Stimulated activated CD4-positive, alpha-beta T cell treated with anti-CD3 and anti-CD28 coated beads, TNF-alpha, amount 100 ng/mL, for 24 hours (primary cell): ENCODE measurements at regions not wholly inside any gene's neighbourhood (a gene's known extent, or its start where the extent isn't known, plus 50 kb on each side); places are given as distances from the start of the nearest gene placed in this dataset.
"Not testable (repeated sequence)": the region's sequence is repeated elsewhere in the genome, so short reads cannot be mapped to it uniquely, and the experiment has no call there.

Experiments
- DNase-seq, 3 experiments: peaks; one replicate each; pipeline ENCODE4 v3.0.0-alpha.2; 2020; ENCODE audit warnings: low read depth in 3 of 3

DNA sequence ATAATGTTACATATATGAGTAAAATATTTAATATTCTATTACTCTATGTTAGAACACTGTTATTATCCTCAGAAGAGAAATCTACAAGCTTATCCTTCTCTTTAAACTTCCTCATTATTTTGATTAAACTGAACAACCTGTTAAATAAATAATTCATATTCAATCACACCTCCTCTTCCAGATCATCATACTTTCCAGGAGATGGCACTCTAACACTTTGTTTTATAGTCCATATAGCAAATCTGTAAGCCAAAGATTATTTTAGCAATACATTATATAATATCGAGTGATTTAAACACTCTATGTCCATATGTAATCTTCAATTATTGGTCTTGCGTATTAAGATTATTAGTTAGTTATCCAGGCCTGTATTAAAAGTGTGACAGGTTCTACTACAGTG lies 694.1 kb downstream of the ANKRD7 start:
- no peak for DNase-seq

DNA sequence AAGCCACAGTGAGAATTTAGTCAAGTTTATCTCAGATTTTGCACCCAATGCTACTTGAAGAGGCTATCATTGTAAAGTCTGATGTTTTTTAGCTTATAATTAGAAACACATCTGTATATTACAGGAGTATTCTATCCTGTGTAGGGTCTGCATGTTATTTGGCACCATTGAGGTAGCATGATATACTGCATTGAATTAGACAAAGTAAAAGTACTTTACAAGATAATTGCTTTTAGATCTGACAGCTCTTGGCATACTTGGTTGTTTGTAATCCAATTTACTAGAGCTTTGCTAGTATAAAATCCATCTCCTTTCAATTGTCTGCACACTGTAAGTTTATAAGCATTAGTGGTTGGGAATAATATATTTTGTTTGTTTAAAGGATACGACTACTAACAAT lies 714.3 kb downstream of the ANKRD7 start:
- DNase-seq: no peak

DNA sequence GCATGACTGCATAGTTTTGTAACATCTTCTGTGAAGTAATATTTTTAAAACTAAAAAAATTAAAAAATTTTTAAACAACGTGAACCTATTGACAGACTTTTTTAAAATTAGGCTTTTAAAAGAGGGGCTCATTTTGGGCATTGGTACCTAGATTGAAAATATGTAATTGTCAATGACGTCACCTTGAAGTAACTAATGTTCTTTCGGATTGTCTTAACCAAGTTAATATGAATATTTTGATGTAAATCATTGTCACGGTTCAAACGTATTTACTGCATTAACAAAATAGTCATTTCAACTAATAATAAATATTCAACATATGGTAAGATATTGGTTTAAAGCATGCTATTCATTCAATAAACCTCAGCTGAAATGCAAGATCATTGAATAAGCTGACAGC lies 719.8 kb downstream of the ANKRD7 start:
- DNase-seq: no peak

DNA sequence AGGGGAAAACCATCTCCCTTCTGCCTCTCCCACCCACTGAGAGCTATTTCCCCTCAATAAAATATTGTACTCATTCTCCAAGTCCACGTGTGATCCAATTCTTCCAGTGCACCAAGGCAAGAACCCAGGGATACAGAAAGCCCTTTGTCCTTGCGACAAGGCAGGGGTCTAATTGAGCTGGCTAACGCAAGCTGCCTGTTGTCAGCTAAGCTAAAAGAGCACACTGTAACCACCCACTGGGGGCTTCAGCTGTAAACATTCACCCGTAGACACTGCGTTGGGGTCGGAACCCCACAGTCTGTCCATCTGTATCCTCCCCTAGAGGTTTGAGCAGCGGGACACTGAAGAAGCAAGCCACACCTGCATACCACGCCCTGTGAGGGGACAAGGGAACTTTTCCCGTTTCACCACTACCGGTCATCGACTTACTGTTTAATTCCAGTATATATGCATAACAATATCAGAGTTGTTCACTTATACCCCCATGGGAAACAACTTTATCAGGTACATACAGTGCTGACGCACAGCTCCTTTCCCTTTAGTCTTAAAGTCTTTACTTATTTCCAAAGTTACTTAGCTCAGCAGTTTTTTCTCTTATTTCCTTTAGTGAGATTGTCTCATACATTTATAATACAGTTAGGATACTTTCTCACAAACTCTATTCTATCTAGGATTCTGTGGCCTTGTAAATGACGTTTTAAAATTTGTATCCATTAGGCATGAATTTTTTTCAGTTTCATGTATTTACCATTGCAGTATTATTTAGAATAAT lies 721.6 kb downstream of the ANKRD7 start:
- no peak for DNase-seq

DNA sequence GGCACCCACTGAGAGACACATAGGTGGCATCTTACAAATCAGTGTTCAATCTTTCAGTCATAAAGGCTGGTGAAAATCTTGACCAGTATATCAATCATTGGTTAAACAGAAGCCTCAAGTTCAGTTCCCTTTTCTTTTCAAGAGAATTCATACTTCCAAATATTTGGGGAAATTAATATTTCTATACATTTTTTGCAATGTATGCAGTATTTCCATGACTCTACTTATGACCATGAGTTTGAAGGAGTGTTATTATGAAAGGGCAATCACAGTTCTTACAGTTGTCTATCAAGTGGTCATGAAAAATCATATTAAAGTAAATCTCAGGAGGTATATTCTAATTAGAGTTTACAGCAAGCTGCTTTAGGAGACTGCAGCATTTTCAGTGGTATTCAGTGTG lies 724.0 kb downstream of the ANKRD7 start:
- no peak for DNase-seq

DNA sequence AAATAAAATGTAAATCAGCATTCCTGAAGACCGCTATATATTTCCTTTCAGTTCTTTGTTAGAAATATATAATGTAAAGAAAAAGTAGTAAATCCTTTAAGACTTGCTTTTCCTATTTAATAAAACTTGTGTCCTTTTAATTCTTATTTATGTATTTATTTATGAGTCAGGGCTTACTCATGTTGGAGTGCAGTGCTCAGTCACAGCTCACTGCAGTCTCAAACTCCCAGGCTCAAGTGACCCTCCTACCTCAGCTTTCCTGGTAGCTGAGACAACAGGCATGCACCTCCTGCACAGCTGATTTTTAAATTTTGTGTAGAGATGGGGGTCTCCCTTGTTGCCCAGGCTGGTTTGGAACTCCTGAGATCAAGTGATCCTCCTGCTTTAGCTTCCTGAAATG lies 724.5 kb downstream of the ANKRD7 start:
- no peak for DNase-seq

DNA sequence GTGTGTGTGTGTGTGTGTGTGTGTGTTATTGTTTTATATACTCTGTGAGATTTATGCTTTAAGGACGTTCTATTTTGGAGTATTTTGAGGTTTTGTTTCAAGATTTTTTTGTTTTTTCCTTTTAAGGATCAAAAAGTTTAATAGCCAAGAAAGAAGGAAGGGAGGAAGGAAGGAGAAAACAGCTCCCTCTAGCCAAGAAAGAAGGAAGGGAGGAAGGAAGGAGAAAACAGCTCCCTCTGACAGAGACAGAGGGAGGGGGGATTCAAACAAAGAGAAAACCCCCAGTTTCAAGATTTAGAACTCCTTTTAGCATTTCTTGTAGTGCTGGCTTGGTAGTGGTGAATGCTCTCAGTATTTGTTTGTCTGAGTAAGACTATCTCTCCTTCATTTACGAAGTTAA lies 731.8 kb downstream of the ANKRD7 start:
- DNase-seq: not testable (repeated sequence)

DNA sequence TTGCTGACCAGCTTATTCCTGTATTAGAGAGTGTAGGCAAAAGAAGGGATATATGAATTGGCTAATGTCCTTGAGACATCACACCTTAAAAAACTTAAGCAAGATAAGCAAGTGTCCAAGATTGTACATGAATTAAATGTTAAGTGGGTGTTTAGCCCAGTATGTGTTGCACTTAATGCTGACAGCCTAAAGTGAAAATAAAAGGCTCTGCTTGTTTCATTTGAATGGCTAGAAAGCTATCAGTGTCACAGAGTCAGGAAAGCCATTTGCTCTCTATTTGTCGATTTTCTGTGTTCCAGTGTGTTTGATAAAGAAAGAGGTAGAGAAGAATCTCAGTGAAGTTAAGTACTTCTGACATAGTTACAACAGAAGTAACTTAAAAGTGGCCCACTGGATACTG lies 744.9 kb downstream of the ANKRD7 start:
- no peak for DNase-seq

DNA sequence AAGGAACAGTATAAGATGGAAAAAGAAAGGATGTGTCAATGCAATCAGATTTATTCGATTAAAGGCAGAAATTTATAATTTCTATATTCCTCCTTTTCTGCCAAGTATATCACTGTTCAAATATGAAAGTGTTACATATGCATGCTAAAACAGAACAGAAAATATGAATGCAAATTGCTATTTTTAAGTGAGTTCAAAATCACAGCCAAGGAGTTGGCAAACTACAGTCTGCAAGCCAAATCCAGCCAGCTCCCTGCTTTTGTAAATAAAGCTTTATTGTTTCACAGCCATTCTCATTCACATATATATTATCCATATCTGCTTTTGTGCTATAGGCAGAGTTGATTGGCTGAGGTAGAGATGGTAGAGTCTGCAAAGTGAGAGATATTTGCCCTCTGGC lies 747.2 kb downstream of the ANKRD7 start:
- no peak for DNase-seq

DNA sequence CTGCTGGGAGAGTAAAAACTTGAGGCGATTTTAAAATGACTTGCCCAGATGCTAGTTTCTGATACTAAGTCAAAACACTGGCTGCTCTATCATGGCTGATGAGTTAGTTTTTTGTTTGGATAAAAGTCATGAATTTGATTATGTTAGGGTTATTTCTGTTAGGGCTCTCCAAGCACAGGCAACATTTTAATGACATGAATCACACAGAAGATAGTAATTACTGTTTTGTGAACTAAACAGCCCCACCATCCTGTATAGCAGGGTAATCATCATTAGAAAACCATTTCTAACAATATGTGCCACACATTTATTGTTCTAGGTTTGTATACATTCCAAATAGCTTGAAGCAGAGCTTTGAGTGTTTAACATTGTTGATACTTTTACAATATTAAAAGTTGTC lies 750.3 kb downstream of the ANKRD7 start:
- DNase-seq: no peak

DNA sequence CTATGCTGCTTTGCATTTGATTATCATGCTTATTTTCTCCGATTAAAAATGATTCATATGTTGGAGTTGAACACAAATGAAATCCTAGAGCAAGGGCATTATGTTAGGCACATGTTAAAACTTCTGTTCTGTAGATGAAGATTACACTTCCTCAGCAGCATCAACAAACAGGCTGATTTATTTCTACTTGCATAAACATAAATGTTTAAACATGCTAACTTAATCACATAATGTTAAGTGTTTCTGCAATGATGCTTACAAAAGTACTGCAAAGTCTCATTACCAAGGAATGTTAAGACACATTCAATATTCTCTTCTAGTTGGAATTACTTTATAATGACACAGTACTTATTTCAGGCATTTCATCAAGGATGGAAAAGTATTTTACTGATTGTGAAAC lies 770.8 kb downstream of the ANKRD7 start:
- no peak for DNase-seq

DNA sequence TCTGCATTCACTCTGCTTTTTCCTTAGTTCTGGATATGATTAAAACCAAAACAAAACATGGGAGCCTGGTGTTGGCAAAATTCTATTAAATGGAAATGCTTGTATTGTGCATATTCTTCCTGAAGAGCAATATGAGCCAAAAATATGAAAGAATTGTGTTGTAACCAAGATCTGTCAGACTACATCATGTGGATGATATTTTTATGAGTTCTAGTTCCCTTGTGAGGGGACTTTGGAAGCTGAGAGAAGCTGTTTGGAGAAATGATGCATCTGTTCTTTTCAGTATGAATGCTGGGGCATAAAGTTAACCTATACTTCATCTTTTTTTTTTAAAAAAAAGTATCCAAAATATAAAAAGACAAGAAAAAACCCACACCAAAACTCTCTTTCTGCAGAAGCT lies 782.7 kb downstream of the ANKRD7 start:
- DNase-seq: no peak

DNA sequence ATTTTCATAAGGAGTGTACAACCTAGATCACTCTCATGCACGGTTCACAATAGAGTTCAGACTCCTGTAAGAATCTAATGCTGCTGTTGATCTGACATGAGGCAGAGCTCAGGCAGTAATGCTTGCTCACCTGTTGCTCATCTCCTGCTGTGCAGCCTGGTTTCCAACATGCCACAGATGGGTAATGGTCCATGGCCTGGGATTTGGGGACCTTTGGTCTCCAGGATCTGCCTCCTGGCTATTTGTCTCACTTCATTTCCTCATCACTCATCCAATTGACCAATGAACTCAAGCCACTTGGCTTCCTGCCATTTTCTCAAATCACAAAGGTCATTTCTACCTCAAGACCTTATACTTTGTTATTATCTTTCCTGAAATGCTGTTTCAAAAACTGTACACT lies 786.1 kb downstream of the ANKRD7 start:
- no peak for DNase-seq

DNA sequence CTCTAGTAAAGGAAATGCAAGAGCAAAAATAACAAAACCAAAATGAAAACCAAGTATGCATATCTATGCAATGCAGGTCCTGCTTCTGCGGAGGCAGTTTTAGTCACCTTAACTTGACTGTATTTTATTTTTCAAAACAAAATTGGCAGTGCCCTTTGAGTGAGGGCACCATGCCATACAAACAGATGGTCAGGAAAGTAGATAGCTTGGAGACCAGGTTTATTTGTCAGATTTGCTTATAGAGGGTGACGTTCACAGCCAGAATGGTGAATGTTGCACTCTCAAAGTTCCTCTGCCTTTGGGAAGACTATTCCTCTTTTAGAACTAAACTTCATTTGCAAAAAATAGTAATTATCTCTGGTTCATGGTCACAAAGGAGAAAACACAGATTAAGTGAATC lies 801.9 kb downstream of the ANKRD7 start:
- no peak for DNase-seq

DNA sequence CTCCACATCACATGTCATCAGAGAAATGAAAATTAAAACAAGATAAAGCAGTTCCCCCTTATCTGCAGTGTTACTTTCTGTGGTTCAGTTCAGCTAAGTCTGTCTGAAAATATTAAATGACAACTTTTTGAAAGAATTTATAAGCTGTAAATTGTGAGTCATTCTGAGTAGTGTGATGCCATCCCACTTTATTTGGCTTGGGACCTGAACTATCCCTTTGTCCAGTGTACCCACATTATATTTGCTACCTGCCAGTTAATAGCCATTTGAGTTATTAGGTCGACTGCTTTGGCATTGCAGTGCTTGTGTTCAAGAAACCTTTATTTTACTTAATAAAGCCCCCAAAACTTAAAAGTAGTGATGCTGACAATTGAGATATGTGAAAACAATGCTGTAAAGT lies 804.2 kb downstream of the ANKRD7 start:
- DNase-seq: no peak

DNA sequence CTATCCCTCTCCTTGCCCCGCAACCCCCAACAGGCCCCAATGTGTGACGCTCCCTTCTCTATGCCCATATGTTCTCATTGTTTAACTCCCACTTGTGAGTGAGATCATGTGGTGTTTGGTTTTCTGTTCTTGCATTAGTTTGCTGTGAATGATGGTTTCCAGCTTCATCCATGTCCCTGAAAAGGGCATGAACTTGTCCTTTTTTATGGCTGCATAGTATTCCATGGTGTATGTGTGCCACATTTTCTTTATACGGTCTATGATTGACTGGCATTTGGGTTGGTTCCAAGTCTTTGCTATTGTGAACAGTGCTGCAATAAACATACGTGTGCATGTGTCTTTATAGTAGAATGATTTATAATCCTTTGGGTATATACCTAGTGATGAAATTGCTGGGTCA lies 807.6 kb downstream of the ANKRD7 start:
- DNase-seq: not testable (repeated sequence)

DNA sequence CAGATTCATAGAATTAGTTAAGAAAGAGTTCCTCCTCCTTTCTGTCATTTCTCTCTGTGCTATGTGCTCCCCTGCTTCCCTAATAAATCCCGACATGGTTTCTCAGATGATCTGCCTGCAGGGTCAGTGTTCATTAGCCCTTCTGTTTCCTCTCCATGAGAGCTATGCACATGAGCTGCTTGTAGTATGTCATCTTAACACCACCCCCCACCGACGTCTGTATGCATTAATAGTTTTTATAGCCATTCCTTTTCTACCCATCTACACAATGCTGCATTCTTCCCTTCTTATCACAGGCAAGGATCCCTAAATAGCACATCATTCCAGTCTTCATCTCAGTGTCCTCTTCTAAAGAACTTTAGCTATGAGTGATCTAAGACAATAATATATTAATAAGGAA lies 809.1 kb downstream of the ANKRD7 start:
- DNase-seq: no peak

DNA sequence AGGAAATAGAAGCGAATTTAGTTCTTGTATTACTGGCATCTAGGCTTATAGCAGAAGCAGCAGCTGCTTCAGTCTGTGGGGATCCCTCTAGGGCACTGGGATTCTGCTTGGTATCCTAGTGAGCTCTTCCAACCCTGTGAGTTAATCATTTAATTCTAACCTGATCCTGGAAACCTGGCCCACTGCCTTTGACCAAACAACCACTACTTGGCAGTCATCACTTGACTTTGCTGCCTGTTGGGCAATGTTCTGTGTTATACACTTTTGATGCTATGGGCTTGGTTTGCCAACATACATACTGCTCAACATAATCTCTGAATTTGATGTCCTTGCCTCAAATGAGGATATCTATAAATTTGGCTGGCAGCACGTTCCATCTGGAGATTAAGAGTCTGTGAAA lies 813.4 kb downstream of the ANKRD7 start:
- DNase-seq: no peak

DNA sequence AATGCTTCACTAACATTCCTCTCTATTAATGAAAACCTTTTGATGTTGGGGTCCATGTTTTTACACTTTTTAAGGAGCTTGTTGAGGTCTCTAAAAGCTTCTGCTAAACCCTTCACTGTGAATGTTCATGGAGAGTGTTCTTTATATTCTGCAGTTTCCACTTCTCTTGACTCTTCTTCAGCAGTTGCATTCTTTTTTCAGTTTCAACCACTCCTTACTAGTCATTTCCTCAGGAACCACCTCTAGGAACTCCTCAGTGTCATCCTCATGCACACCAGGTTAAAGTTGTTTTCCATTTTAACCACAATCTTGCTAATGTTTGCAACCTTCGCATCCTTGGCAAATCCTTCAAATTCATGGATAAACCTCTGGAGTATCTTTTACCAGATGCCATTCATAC lies 821.6 kb downstream of the ANKRD7 start:
- DNase-seq: no peak

DNA sequence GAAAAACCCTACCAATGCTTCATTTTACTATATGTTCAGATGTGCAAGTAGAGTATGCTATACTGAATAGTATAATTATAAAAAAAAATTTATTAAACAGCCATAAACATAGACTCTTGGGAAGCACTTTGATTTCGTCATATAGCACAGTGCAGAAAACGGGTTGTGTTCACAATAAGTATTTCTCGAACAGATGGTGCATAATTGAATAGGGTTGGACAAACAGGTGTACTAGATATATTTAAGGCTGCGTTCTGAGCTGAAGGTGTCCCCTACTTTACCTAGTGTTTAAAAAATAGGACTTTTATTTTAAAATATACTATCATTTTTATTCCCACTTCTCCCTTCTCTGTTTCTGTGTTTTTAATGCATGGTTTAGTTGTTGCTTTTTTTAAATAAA lies 841.5 kb downstream of the ANKRD7 start:
- DNase-seq: no peak

DNA sequence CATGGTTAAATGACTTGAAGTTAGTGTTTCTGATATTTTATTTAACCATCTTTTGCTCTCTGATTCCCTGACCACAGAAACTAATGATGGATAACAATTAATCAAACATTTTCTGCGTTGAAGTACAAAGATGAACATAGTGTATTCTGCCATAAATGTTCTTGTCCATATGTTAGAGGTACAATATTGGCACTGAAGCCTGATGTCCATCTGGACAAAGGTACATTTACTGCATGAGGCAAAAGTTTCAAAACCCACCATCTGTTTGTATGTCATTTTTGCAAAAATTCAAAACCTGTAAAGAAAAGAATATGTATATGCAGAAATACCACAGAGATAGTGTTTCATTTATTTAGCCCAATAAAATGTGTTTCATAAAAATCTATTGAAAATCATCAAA lies 861.5 kb downstream of the ANKRD7 start:
- DNase-seq: no peak

DNA sequence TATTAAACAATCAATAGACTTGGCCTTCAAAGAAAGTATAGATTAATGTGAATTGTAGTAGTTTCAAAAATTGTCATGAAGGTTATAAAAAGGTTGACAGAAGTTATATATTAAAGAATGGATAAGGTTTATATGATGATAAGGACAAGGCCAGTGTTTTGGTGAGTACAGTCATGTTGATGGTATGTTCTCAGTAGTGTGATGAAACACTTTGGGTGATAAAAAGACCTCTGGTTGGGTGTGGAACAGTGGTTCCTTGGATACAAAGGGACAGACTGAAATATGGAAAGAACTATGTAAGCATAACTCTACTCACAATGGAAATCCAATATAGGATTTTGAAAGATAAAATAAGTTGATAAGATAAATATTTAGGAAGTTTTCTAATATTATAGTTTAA lies 866.3 kb downstream of the ANKRD7 start:
- DNase-seq: no peak

DNA sequence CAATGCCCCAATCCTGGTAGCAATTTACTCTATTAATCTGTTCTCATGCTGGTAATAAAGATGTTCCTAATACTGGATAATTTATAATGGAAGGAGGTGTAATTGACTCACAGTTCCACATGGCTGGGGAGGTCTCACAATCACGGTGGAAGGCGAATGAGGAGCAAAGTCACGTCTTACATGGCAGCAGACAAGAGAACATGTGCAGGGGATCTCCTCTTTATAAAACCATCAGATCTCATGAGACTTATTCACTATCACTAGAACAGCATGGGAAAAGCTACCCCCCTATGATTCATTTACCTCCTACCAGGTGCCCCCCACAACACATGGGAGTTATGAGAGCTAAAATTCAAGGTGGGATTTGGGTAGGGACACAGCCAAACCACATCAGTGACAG lies 872.2 kb downstream of the ANKRD7 start:
- no peak for DNase-seq

DNA sequence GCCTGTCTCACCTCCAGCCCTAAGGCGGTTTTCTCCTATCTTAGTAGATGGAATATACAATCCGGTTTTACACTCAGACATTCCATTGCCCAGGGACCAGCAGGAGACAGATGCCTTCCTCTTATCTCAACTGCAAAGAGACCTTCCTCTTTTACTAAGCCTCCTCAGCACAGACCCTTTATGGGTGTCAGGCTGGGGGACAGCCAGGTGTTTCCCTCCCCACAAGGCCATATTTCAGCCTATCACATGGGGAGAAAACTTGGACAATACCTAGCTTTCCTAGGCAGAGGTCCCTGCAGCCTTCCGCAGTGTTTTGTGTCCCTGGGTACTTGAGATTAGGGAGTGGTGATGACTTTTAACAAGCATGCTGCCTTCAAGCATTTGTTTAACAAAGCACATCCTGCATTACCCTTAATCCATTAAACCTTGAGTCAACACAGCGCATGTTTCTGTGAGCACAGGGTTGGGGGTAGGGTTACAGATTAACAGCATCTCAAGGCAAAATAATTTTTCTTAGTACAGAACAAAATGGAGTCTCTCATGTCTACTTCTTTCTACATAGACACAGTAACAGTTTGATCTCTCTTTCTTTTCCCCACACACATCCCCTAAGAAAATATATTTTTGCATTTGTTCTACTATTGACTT lies 876.2 kb downstream of the ANKRD7 start:
- DNase-seq: not testable (repeated sequence)
